GM21447 (cell line): ENCODE measurements at regions not wholly inside any gene's neighbourhood (a gene's known extent, or its start where the extent isn't known, plus 50 kb on each side); places are given as distances from the start of the nearest gene placed in this dataset.

ENCODE experiments used
- ATAC-seq: cut with Tn5 transposase; IDR thresholded peaks from one replicate; pipeline ENCODE4 v1.9.1; 2021; ENCODE audit not compliant: unreplicated experiment

GRCh38 chr12:91422811-91423692 lies 240.4 kb upstream of the DCN start:
- ATAC-seq: no peak

- ATAC-seq: no peak
Observed at GRCh38 chr12:91422127-91422526, 239.5 kb upstream of the DCN start.

GRCh38 chr12:91419809-91420208 lies 237.2 kb upstream of the DCN start:
- no peak for ATAC-seq

- no peak for ATAC-seq
Observed at GRCh38 chr12:91418221-91419090, 235.8 kb upstream of the DCN start.

DNA sequence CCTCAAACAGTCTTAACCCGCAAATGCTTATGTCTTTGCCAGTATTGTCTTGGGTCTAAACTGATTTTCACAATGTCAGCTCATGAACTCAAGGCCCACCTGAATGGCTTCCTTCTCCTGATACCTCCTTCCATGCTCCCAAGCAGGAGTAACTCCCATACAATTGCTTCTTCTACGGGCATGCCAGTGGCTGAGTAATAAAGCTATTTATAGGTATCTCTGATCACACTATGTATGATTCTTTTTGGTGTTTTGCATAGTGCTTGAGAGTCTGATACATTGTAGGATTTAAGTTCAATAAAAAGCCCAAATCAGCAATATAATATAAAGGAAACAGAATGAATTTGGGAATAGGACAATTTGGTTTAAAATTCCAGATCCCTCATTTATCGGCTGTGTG lies 235.0 kb upstream of the DCN start:
- ATAC-seq: no peak

DNA sequence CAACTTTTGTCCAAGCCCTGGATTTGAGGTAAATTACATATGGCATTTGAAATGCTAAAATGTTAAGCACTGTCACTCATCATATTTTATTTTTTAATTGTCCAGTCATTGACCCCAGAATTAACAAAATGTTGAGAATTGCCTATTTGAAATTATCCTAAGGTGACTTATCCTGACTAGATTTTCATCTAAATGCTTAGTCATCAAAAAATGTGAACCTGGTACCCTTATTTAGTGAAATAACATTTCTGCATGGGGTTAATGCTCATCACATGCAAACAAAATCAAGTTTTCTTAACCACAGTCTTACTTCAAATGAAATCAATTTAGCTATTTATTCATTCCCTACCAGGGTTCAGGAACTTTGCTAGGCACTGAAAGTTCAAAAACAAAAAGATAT lies 232.0 kb upstream of the DCN start:
- no peak for ATAC-seq

DNA sequence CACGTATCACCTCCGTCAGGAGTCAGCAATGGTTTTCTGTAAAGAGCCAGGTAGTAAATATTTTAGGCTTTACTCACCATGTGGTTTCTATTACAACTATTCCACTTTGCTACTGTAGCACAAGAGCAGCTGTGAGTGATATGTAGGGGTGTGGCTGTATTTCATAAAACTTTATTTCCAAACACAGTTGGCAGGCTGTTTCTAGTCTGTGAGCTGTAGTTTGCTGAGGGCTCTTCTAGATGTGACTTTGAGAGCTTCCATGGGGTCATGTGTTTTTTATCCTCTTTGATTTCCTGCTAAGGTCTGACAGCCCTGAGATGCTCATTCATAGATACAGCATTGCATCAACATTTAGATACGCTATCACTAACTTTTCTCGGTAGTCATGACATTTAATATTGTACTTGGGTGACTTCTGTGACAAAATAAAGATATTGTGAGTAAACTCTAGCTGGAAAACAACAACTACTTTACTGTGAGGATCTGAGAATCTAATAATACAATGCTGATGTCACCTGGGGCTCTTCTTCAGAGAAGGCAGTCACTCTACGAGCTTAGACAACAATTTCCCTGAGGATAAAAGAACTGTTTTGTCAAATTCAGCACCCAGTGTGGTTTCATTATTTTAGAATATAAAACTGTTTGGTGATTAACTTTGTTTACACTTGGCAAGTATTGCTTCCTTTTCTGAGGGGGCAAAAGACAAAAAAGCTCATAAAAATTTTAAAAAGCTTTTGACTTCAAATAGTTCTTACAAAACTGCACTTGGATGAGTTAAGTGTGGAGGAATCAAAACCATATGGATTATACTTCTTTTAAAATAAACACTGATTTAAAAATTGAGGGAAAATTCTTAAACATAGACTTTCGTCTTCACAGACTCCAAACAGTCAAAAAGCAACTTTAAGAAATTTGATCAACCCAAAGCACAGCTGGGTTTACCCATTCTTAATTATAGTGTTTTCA lies 231.2 kb upstream of the DCN start:
- ATAC-seq: no peak

DNA sequence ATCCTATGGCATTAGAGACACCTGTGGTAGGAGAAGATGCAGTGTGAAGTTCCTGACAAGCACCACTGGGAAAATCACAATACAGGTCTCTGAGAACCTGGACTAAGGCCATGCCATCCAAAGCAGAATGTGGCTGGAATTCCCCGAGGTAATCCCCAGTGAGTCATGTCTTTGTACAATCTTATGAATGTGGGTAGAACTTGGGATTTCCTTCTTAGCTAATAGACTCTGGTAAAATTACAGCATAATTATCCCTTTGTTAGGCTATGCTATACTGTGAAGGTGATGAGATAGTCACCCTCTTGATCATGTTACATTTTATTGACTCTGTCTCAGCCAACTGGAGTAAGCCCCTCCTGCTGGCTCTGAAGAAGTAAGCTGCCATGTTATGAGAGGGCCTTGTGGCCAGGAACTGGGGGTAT lies 224.3 kb upstream of the DCN start:
- ATAC-seq: peak; percentile 66

DNA sequence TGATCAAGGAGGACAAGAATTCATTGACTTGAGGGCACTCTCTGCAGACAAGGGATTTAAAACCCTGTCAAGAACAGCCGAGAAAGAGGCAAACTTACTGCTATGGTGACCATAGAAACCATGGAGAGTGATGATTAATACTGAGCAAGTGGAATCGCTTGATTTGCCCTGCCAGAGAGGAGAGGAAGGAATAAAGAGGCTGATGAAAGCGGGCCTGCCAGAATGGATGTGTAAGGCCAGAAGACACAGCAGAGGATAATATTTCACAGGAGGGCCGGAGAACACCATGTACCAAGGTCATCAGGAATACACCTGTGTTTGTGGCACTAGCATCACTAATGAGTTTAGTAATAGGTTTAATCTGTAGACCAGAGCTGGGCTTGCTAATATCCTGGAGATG lies 221.8 kb upstream of the DCN start:
- no peak for ATAC-seq

DNA sequence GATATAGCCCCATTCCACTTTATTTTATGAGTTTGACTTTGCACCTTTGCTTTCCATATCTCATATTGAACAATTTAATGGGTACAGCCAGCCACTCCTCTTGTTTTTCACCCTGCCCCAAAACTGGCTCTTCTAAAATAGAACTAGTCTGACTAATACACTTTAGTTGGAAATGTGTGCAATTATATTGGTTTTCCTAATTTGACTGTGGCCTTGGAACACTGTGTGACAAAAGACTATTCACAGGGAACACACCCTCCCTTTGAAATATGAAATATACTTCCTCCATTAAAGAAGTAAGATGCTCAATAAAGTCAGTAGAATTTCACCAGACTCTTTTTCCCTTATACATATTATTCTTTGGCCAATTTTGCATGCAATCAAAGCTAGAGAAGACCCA lies 218.6 kb upstream of the DCN start:
- ATAC-seq: no peak

GRCh38 chr12:91400271-91400670 lies 217.7 kb upstream of the DCN start:
- ATAC-seq: no peak

- ATAC-seq: no peak
Observed at GRCh38 chr12:91397866-91398532, 215.4 kb upstream of the DCN start.

DNA sequence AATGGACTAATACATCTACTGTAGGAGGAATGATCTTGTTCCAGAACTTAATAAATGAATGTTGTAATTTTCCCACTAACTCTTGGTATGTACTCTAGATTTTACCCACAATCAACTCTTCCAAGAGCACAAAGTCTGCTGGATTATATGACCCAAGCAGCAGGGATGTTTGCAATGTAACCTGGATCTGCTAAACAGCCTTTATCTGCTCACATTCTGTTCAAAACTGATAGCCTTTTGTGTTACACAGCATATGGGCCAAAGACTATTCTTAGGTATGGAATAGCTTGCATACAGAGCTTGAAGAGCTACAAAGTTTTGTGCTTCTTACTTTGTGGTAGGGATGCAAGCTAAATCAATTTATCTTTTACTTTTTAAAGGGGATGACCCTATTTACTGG lies 213.7 kb upstream of the DCN start:
- ATAC-seq: no peak

DNA sequence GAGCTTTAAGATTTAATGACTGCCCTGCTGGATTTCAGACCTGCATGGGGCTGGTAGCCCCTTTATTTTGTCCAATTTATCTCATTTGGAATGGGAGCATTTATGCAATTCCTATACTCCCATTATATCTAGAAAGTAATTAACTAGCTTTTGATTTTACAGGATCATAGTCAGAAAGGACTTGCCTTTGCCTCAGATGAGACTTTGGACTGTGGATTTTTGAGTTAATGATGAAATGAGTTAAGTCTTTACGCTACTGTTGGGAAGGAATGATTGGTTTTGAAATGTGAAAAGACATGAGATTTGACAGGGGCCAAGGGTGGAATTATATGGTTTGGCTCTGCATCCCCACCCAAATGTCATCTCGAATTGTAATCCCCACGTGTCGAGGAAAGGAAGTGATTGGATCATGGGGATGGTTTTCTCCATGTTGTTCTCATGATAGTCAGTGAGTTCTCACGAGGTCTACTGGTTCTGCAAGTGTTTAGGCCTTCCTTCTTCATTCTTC lies 213.1 kb upstream of the DCN start:
- ATAC-seq: no peak

GRCh38 chr12:91394903-91395302 lies 212.3 kb upstream of the DCN start:
- no peak for ATAC-seq

DNA sequence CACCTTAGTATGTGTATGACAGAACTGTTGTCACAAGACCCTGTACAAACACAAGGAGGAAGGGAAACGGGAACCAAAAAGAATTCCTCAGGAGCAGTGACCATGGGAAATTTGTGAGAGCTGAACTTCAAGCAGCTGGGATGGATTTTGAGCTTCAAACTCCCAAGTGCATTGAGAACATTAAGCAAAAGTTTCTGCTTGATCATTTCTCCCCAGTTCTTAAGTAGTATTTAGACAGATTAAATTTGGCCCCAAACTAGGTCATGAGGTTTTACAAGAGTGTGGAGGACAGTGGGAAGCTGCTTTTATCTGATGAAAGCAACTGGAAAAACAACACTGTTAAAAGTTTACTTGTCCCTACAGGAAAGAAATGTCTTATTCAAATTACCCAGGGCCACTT lies 206.0 kb upstream of the DCN start:
- ATAC-seq: no peak

- no peak for ATAC-seq
Observed at GRCh38 chr12:91387461-91388134, 205.0 kb upstream of the DCN start.

DNA sequence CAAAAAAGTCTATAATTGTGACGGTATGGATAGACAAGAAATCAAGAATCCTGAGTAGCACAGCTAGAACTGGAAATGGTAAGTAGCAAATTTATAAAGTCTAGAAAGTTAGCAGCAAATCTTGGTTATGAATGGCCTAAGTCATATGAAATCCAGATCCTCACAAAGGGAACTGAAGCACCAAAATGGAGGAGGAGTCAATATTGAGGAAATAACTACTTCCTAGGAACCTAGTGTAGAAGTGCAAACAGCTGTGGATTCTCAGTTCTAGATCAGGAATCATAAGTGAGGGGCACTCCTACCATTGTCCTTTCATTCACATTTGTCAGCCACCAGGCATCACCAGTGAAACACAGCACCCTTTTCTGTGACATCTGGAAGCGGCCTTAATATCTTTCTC lies 202.2 kb upstream of the DCN start:
- no peak for ATAC-seq

DNA sequence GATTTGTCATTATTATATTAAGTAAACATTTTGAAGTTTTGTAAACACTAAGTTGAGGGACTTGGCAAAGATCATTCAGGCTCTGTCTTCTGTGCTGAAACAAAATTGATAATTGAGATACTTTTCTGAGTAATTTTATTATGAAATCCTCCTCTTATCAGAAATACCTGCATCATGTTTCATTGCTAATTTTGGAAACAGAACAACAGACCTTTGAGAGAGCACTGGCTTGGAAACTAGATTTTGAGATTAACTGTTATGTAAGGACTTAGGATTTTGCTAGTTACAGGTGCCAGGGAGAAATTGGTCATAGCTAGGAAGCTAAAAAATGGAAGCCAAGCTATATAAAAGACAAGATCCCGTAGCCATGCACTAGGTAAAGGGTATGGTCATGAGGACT lies 201.7 kb upstream of the DCN start:
- no peak for ATAC-seq

DNA sequence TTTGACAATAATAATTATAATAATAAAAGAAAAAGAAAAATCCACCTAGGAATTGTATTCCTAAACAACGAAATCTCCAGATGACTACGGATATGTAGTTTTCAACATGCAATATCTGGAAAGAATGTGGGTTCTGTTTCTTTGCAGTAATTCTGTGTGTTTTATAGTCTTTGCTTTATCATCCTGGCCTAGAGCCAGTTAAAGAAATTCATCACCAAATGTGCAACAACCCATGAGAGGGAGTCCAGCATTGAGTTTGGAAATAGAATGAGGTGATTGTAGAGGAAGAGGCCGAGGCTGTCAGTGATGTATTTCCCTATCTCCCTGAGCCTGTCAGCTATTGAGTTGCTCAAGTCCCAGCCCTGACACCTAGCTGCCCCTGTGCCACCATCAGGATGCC lies 200.5 kb upstream of the DCN start:
- no peak for ATAC-seq
